ENCODE measurements at regions not wholly inside any gene's neighbourhood (a gene's known extent, or its start where the extent isn't known, plus 50 kb on each side); places are given as distances from the start of the nearest gene placed in this dataset.

GRCh38 chr7:46035166-46035565 lies 114.1 kb upstream of the IGFBP3 start:
- DNase-seq (ENCODE audit: insufficient read length, low spot score) (no peak), FAIRE-seq (no peak)
- no peak for TF ChIP-seq POLR2AphosphoS5 (IDR thresholded peaks at IDR 0.05; ENCODE audit: low read depth, low read length)
- TF ChIP-seq POLR2A (IDR thresholded peaks at IDR 0.05; ENCODE audit: low read depth, low read length), result no peak
- TF ChIP-seq POU2F2 (IDR thresholded peaks at IDR 0.05; ENCODE audit: low read depth, low read length), result no peak
- no peak for TF ChIP-seq PAX5 (IDR thresholded peaks at IDR 0.05; ENCODE audit: insufficient read depth, low read length, severe bottlenecking)
- no peak for TF ChIP-seq SPI1 (IDR thresholded peaks at IDR 0.05; ENCODE audit: low read depth, low read length)
- no peak for TF ChIP-seq TAF1 (IDR thresholded peaks at IDR 0.05; ENCODE audit: low read depth, low read length)

- DNase-seq (ENCODE audit: insufficient read length, low spot score), result no peak
- no peak for FAIRE-seq
- no peak for TF ChIP-seq POU2F2 (IDR thresholded peaks at IDR 0.05; ENCODE audit: low read depth, low read length)
- no peak for TF ChIP-seq POLR2AphosphoS5 (IDR thresholded peaks at IDR 0.05; ENCODE audit: low read depth, low read length)
- TF ChIP-seq TAF1 (IDR thresholded peaks at IDR 0.05; ENCODE audit: low read depth, low read length), result no peak
These were observed 113.1 kb upstream of the IGFBP3 start for GRCh38 chr7:46034056-46034768.

GRCh38 chr7:46033592-46033991 lies 112.5 kb upstream of the IGFBP3 start:
- DNase-seq (ENCODE audit: insufficient read length, low spot score) (no peak), FAIRE-seq (no peak)
- TF ChIP-seq PAX5 (IDR thresholded peaks at IDR 0.05; ENCODE audit: insufficient read depth, low read length, severe bottlenecking) (no peak), TAF1 (IDR thresholded peaks at IDR 0.05; ENCODE audit: low read depth, low read length) (no peak), POLR2AphosphoS5 (IDR thresholded peaks at IDR 0.05; ENCODE audit: low read depth, low read length) (no peak)

GRCh38 chr7:46032942-46033341 lies 111.9 kb upstream of the IGFBP3 start:
- DNase-seq (ENCODE audit: insufficient read length, low spot score) (no peak), FAIRE-seq (no peak)
- no peak for TF ChIP-seq SPI1 (IDR thresholded peaks at IDR 0.05; ENCODE audit: low read depth, low read length)
- TF ChIP-seq POU2F2 (IDR thresholded peaks at IDR 0.05; ENCODE audit: low read depth, low read length), result no peak
- TF ChIP-seq TAF1 (IDR thresholded peaks at IDR 0.05; ENCODE audit: low read depth, low read length), result no peak

- FAIRE-seq (no peak), DNase-seq (ENCODE audit: insufficient read length, low spot score) (no peak)
These were observed 111.3 kb upstream of the IGFBP3 start for GRCh38 chr7:46032353-46032752.

GRCh38 chr7:46029111-46029704 lies 108.1 kb upstream of the IGFBP3 start:
- no peak for FAIRE-seq
- DNase-seq (ENCODE audit: insufficient read length, low spot score), result no peak
- TF ChIP-seq POLR2A (IDR thresholded peaks at IDR 0.05; ENCODE audit: low read depth, low read length) (no peak), SPI1 (IDR thresholded peaks at IDR 0.05; ENCODE audit: low read depth, low read length) (no peak)

More at GRCh38 chr7:46032353-46032752, 111.3 kb upstream of the IGFBP3 start:
- no peak for TF ChIP-seq POLR2AphosphoS5 (IDR thresholded peaks at IDR 0.05; ENCODE audit: low read depth, low read length)
- TF ChIP-seq SPI1 (IDR thresholded peaks at IDR 0.05; ENCODE audit: low read depth, low read length), result no peak
- TF ChIP-seq TAF1 (IDR thresholded peaks at IDR 0.05; ENCODE audit: low read depth, low read length), result no peak
- TF ChIP-seq POLR2A (IDR thresholded peaks at IDR 0.05; ENCODE audit: low read depth, low read length), result no peak

- DNase-seq (ENCODE audit: insufficient read length, low spot score) (no peak), FAIRE-seq (no peak)
- TF ChIP-seq SPI1 (IDR thresholded peaks at IDR 0.05; ENCODE audit: low read depth, low read length), result no peak
- TF ChIP-seq TAF1 (IDR thresholded peaks at IDR 0.05; ENCODE audit: low read depth, low read length), result no peak
These were observed 107.2 kb upstream of the IGFBP3 start for GRCh38 chr7:46028246-46028645.

GRCh38 chr7:46026741-46027140 lies 105.7 kb upstream of the IGFBP3 start:
- TF ChIP-seq POU2F2 (IDR thresholded peaks at IDR 0.05; ENCODE audit: low read depth, low read length) (no peak), TAF1 (IDR thresholded peaks at IDR 0.05; ENCODE audit: low read depth, low read length) (no peak), SPI1 (IDR thresholded peaks at IDR 0.05; ENCODE audit: low read depth, low read length) (no peak), PAX5 (IDR thresholded peaks at IDR 0.05; ENCODE audit: insufficient read depth, low read length, severe bottlenecking) (no peak), POLR2A (IDR thresholded peaks at IDR 0.05; ENCODE audit: low read depth, low read length) (no peak), POLR2AphosphoS5 (IDR thresholded peaks at IDR 0.05; ENCODE audit: low read depth, low read length) (no peak)
- FAIRE-seq, result no peak
- no peak for DNase-seq (ENCODE audit: insufficient read length, low spot score)

- no peak for DNase-seq (ENCODE audit: insufficient read length, low spot score)
- TF ChIP-seq TAF1 (IDR thresholded peaks at IDR 0.05; ENCODE audit: low read depth, low read length) (no peak), PAX5 (IDR thresholded peaks at IDR 0.05; ENCODE audit: insufficient read depth, low read length, severe bottlenecking) (no peak), POLR2A (IDR thresholded peaks at IDR 0.05; ENCODE audit: low read depth, low read length) (no peak), SPI1 (IDR thresholded peaks at IDR 0.05; ENCODE audit: low read depth, low read length) (no peak), POLR2AphosphoS5 (IDR thresholded peaks at IDR 0.05; ENCODE audit: low read depth, low read length) (no peak), POU2F2 (IDR thresholded peaks at IDR 0.05; ENCODE audit: low read depth, low read length) (no peak)
- FAIRE-seq, result no peak
These were observed 103.3 kb upstream of the IGFBP3 start for GRCh38 chr7:46024263-46024916.

GRCh38 chr7:46022397-46022796 lies 101.3 kb upstream of the IGFBP3 start:
- TF ChIP-seq PAX5 (IDR thresholded peaks at IDR 0.05; ENCODE audit: insufficient read depth, low read length, severe bottlenecking) (no peak), POLR2AphosphoS5 (IDR thresholded peaks at IDR 0.05; ENCODE audit: low read depth, low read length) (no peak), POLR2A (IDR thresholded peaks at IDR 0.05; ENCODE audit: low read depth, low read length) (no peak), SPI1 (IDR thresholded peaks at IDR 0.05; ENCODE audit: low read depth, low read length) (no peak), TAF1 (IDR thresholded peaks at IDR 0.05; ENCODE audit: low read depth, low read length) (no peak), POU2F2 (IDR thresholded peaks at IDR 0.05; ENCODE audit: low read depth, low read length) (no peak)
- FAIRE-seq (no peak), DNase-seq (ENCODE audit: insufficient read length, low spot score) (no peak)
